ENCODE measurements at regions not wholly inside any gene's neighbourhood (a gene's known extent, or its start where the extent isn't known, plus 50 kb on each side); places are given as distances from the start of the nearest gene placed in this dataset.
A peak's percentile ranks its signal among the peaks of the same experiment; 100 is the strongest.

DNA sequence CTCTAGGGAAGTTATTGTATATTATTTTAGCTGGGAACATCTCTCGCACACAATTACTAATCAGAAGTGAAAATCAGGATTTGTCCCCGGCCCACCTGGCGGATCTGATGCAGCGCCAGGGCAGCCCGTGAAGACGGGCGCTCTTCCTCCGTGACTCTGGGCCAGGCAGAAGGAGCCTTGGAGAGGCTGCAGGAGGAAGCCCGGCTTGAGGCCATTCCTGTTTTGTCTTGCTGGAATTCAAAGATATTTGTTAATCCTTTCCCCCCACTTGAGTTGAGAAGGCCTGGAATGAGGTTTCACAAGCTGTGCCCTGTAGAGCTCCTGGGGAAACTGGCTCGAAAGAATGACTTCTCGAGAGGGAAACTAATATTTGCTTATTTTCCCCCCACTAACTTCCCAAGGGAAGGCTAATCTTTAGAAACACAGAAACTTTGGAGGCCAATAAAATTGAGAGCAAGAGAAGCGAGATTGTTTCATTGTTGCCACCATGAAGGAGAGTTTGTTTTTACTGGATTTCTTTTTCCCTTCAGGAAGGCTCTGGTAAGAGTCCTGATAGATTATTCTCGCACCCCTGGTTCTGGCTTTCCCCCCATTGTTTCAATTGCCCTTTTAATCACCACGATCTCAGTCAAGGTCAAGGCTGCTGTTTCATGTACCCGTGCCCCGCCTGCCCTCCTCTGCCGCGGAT, 92.8 kb upstream of the SEPTIN5 start:
- DNase-seq (ENCODE audit: low read depth in 4 of 4, low spot score in 1 of 4), result no peak

- DNase-seq (ENCODE audit: low read depth in 4 of 4, low spot score in 1 of 4), result no peak
Measured at GRCh38 chr22:19622061-19622441, 92.3 kb upstream of the SEPTIN5 start.

DNA sequence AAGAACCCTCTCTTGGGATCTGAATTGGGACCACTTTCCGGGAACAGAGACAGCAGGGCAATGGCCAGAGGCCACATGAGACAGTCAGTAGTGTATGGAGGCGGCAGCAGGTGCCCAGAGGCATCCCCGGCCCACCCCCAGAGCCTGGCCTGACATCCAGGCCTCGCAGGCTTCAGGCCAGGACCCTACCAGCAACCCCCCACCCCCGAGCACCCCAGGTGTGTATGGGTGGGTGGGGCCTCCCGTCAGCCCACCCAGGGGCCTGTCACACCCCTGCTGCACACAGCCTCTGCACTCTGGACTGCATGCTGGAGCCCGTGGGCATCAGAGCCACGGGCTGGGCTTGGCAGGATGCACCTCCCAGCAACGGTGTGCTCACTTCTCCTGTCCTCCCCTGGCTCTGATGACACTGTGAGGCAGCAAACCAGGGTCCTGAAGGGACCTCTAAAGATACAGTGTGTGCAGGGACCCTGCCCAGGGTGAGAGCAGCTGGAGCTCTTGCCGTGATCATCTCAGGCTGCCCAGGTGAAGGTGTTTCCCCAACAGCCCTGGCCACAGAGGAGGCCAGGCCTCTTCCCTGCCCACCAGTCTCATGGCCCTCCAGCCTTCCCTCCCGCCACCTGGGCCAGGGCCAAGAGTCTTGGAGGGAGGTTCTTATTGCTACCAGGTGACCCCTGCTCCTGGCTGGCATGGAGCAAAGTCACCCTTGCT, 88.8 kb upstream of the SEPTIN5 start:
- no peak for DNase-seq (ENCODE audit: low read depth in 4 of 4, low spot score in 1 of 4)

DNA sequence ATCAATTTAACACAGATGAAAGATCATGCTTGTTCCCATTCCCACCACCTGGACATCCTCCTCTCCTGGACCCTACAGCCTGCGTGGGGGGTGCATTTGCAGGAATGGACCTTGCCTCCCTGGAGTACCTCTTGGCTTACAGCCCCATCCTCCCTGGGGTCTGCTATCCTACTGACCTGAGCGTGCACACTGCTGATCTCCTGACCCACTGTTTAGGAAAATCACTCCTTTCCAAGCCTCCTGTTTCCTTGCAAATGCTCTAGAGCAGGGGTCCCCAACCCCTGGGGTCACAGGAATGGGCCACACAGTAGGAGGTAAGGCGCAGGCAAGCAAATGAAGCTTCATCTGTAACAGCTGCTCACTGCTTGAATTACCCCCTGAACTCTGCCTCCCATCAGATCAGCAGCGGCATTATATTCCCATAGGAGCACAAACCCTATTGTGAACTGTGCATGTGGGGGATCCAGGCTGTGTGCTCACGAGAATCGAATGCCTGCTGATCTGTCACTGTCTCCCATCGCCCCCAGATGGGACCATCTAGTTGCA, 88.2 kb upstream of the SEPTIN5 start:
- DNase-seq (ENCODE audit: low read depth in 4 of 4, low spot score in 1 of 4), result no peak

DNA sequence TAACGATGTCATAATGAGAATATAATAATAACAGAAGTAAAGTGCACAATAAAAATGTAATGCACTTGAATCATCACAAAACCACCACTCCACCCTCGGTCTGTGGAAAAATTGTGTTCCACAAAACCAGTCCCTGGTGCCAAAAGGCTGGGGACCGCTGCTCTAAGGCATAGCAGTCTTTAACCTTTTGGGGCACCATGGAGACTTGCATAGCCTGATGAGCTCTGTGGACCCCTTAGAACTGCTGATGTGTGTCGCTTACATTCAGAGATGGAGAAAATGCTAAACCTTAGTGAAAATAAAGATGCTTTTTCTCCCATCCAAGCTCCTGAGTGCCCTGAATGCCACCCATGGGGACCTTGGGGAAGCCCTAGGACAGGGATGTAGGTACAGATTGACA, 87.6 kb upstream of the SEPTIN5 start:
- no peak for DNase-seq (ENCODE audit: low read depth in 4 of 4, low spot score in 1 of 4)

- no peak for DNase-seq (ENCODE audit: low read depth in 4 of 4, low spot score in 1 of 4)
Measured at GRCh38 chr22:19628038-19628776, 86.1 kb upstream of the SEPTIN5 start.

- no peak for DNase-seq (ENCODE audit: low read depth in 4 of 4, low spot score in 1 of 4)
Measured at GRCh38 chr22:19629331-19629719, 85.0 kb upstream of the SEPTIN5 start.

- DNase-seq (ENCODE audit: low read depth in 4 of 4, low spot score in 1 of 4), result peak; percentile 79 to 83 (median 80)
Measured at GRCh38 chr22:19629720-19630419, 84.4 kb upstream of the SEPTIN5 start.

DNA sequence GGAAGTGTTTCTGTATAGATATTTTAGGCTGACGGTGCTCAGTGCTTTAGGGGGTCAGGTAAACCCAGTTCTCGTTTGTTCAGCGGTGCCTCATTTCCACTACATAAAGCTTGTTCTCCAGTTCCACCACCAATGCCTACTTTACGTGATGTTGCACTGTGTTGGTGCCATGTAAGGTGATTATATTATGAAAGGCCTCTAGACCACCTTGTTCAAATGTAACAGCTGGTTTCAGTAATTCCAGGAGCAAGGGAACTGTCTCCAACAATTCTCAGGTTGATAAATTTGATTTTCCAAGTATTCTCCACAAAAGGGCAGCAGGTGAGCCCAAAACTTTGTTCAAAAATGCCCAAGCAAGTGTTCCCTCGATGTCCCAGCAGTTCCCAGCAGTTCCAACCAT, 83.7 kb upstream of the SEPTIN5 start:
- no peak for DNase-seq (ENCODE audit: low read depth in 4 of 4, low spot score in 1 of 4)

GRCh38 chr22:19631899-19632667, 82.2 kb upstream of the SEPTIN5 start:
- no peak for DNase-seq (ENCODE audit: low read depth in 4 of 4, low spot score in 1 of 4)

DNA sequence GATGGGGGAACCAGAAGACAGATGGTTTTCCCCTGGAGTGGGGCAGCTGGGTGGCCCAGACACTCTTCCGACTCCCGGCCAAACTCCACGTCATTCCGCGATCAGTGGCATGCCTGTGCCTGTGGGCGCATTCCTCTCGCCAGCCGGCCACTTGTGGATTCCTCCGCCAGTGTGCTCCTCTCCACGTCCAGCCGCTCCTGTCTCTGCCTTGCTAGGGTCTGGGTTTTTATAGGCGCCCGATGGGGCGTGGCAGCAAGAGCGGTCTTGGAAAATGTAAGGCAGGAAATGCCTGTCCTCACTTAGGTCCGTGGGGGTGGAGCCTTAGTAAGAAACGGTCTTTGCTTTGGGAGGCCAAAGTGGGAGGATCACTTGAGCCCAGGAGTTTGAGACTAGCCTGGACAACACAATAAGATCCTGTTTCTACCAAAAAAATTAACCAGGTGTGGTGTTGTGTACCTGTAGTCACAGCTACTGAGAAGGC, 81.6 kb upstream of the SEPTIN5 start:
- DNase-seq (ENCODE audit: low read depth in 4 of 4, low spot score in 1 of 4), result no peak

GRCh38 chr22:19634226-19634975, 79.9 kb upstream of the SEPTIN5 start:
- no peak for DNase-seq (ENCODE audit: low read depth in 4 of 4, low spot score in 1 of 4)

DNA sequence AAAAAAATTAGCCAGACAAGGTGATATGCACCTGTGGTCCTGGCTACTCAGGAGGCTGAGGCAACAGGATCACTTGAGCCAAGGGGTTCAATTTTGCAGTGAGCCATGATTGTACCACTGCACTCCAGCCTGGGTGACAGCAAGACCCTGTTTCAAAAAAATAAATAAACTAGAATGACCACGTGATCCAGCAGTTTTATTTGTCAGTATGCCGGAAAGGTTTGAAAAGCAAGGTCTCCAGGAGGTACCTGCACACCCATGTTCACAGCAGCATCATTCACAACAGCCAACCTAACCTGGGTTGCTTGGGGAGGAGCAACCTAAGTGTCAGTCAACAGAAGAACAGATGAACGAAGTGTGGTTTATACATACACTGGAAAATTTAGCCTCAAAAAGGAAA, 78.7 kb upstream of the SEPTIN5 start:
- DNase-seq (ENCODE audit: low read depth in 4 of 4, low spot score in 1 of 4), result no peak

GRCh38 chr22:19636696-19637407, 77.5 kb upstream of the SEPTIN5 start:
- no peak for DNase-seq (ENCODE audit: low read depth in 4 of 4, low spot score in 1 of 4)

GRCh38 chr22:19637408-19638281, 76.7 kb upstream of the SEPTIN5 start:
- no peak for DNase-seq (ENCODE audit: low read depth in 4 of 4, low spot score in 1 of 4)

GRCh38 chr22:19638282-19639015, 75.9 kb upstream of the SEPTIN5 start:
- no peak for DNase-seq (ENCODE audit: low read depth in 4 of 4, low spot score in 1 of 4)

DNA sequence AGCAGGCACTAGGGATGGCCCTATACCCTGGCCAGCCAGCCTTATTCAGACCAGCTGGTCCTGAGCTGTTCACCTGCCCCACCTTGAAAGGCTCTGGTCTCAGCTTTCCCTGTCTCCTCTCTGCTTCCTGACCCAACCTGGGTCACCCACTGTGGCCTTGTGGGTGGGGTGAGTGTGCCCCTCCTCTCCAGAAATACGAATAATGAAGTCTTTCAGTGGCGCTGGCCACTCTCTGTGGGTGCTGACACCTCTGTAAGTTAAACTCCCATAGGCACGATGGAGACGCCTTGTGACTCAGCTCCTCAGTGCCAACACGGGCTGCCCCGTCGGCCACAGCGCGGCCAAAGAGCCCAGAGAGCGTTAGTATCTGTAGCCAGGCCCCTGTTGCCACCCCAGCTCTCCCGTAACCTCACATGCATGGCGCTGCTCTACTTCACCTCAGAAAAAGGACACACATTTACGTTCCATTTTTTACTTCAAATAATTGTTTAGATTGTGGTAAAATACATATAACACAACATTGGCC, 74.6 kb upstream of the SEPTIN5 start:
- no peak for DNase-seq (ENCODE audit: low read depth in 4 of 4, low spot score in 1 of 4)
